GOT3 (cell line): ENCODE measurements at regions not wholly inside any gene's neighbourhood (a gene's known extent, or its start where the extent isn't known, plus 50 kb on each side); places are given as distances from the start of the nearest gene placed in this dataset.
"Not testable (repeated sequence)": the region's sequence is repeated elsewhere in the genome, so short reads cannot be mapped to it uniquely, and the experiment has no call there.

Source experiments
- DNase-seq: peaks from one replicate; lab custom pipeline; 2025; ENCODE audit warnings: mixed read lengths; lab: John Stamatoyannopoulos, UW

DNA sequence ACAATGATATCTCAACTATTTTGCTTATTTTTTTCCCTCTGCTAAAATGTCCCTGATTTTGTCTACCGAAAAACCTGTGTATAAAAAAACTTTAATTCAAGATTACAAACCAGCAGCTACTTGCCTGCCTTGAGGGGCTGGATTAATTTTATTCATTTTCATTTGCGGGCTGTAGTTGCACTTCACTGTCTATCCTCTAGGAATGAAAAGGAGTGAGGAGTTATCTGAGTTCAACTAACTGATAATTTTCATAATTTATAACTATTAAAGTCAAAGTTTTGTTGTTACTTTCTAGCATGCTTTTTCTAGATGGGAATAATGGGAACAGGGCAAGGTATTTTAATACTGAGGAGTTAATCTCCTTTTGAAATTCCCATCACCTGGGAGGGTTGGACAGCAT is 50.3 kb upstream of the AGTPBP1 start:
- not testable (repeated sequence) for DNase-seq

DNA sequence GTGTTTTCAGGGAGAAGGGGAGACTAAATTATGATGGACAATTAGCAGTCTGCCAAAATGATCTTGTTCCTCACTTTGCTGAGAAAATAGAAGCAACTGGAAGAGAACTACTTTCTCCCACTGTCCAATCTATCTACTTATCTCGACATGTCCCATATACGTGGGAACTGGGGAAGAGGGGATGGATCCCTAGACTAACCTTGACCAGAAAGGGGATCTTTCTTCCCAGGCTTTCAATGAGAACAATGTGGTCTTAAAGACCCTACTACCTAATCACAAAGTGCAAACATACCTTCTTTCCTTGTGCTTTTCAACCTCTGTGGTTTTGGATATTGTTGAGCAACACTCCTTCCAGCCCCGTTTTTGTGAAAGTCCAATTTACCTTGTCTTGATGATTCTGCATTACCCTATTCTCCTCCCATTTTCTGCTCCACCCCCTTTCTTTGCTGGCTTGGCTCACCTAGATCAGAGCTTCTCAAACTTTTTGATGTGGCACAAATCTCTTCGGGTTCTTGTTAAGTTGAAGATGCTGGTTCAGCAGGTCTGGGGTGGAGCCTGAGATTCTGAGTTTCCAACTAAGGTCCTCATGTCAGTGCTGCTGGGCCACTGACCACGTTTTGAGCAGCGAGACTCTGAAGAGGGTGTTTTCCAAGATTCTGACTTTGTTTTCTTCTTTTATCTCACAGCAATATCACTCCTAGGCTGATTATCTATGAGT is 61.4 kb upstream of the AGTPBP1 start:
- not testable (repeated sequence) for DNase-seq

DNA sequence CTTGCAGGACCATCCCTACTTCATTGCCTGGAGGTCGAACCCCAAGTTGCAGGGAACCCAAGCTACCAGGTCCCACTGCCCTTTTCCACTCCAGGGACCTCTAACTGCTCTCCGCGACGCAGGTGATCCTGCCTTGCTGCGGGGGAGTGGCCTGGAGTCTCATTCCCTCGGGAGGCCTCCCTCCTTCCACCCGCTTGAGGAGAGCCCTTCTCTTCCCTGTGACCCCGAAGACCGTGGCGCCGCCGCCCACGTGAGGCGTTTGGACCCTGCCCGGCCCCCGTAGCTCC is 63.0 kb upstream of the AGTPBP1 start:
- DNase-seq, result not testable (repeated sequence)

DNA sequence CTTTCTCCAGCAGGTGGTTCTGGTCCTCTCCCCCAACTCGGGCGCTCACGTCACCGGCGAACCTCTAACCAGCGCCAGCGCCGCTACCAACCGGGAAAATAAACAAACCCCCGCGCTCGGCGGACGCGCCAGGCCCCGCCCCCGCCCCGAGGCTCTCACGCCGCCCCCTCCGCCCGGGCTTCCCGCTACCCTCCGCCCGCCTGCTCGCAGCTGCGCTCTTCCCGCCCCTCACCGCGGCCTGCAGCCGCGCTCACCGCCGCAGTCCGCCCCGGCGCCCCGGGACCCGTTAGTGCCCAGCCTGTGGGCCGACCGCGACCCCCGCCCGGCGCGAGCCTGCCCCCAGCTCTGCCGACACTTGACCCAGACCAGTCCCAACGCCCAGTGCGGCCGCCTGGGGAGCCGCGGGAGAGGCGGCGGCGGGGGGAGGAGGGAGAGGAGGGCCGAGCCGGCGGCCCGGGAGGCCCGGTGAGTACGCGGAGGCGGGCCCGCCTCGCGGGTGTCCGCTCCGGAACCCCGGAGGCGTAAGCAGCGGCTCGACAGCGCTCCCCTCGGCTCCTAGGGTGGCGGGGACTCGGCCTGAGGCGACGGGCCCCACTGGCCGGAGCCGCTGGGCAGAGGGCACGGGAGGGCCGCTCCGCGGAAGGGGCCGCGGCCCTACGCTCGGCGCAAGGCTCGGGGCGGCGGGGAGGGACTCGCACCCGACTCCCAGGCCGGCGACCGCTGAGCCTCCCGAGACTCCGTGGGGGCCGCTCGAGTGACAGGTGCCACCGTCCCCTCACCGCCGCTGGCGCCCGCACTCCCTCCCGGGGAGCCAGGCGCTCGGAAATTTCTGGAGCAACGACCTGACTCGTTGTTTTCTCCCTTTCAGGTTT is 63.6 kb upstream of the AGTPBP1 start:
- DNase-seq, result peak; percentile 10

DNA sequence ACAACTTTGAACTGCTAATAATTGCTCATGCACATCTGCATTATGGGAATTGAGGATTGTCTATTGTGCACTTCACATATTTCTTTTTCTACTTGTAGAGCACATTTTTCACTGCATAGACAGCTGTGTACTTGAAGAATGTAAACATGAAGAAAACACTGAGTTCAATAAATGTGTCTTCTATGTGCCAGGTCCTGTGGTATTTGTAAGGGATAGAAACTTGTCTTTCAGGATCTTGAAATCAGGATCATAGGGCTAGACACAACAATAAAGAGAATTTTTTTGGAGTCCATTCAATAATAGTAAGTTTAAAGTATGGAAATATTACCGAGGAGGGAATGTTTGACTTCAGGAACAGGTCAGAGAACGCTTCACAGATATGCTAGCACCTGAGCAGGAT is 66.6 kb upstream of the AGTPBP1 start:
- DNase-seq, result not testable (repeated sequence)

DNA sequence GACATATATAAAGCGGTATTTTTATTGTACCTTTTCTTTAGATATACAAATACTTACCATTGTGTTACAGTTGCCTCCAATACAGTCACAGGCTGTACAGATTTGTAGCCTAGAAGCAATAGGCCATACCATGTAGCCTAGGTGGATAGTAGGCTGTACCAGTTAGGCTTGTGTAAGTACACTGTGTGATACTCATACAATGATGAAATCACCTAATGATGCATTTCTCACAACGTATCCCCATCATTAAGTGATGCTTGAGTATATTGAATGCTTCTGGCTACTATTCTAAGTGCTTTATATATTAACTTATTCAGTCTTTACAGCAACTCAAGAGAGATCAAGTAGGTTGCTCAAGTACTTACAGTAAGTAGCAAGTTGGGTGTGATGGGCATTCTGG is 71.6 kb upstream of the AGTPBP1 start:
- DNase-seq, result not testable (repeated sequence)

DNA sequence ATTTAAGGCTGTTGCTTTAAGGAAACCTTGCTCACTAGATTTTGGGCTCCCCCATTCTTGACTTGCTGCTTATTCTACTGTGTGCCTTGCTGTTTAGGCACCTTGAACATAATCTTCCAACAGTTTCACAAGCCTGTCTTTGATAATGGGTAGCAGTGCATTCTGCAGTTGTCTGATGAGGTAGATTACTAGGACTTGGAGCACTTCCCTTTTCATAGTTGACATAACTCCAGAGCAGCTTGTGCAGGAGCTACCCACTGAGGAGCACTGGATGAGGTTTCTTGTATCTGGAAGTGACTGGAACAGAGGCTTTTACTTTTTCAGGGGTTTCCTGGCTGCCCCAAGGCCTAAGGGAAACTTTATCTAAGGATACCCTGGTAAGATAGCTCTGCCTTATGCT is 73.0 kb upstream of the AGTPBP1 start:
- DNase-seq, result not testable (repeated sequence)

DNA sequence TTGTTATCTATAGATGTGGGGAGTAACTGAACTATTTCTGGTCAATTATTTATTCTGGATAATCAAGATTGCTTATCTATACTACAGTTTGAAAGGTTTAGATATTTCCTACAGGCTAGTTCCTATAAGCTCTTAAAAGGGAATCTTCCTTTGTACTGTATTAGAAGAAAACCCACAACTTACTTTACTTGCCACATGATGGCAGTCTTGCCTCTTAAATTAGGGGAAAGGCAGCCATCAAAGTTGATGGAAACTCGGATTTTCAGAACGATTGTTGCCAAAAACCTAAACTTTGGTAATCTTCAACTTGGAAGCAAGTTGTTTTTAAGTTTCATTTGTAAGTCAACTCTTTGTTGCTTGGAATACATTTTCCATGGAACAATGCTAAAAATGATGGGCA is 77.2 kb upstream of the AGTPBP1 start:
- DNase-seq, result not testable (repeated sequence)

DNA sequence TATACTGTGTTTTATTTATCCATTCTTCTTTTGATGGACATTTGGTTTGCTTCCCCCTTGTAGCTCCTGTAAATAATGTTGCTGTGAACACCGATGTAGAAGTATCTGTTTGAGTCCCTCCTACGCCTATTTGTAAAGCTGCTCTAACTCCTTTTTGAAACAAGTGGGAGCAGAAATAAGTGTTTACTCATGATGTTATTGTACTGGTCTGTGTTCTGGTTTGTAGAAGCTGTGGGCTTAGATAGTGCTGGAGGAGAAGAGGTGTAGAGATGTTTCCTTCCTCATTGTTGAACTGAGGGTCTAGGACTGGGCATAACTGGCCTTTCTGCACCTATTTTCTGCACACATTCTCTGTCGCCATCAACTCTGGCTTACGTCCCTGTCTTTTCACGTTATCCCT is 78.8 kb upstream of the AGTPBP1 start:
- DNase-seq, result not testable (repeated sequence)

DNA sequence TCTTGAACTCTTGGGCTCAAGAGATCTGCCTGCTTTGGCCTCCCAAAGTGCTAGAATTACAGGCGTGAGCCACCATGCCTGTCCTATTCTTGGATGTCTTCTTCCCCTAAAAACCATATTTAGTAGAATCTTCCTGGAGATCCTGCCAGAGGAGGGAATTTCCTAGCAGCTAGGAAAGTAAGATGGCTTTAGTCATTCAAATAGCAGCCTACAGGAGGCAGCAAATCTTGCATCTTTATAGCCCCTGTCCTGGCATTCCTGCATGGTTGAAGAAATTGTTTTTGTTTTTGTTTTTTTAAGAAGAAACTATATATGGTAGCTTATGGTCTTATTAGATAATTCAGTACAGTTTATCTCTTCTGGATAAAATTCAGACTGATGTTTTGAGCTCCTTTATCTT is 83.2 kb upstream of the AGTPBP1 start:
- not testable (repeated sequence) for DNase-seq

DNA sequence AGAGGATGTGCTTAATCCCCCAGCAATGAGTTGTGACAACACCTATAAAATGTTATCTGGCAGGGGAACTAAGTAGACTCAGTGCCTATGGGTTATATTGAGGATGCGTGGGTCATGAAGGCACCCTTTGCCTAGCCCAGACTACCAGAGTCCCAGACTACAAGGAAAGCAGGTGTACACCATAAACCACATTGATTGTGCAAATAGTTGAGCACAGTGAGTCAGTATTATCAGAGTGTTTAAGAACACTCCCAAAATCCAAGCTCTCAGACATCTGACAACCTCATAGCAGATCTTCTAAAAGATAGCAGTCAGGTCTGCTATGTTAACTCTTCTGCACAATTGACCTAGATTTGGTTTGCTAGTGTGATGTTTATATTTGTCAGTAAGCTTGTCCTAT is 92.8 kb upstream of the AGTPBP1 start:
- not testable (repeated sequence) for DNase-seq

DNA sequence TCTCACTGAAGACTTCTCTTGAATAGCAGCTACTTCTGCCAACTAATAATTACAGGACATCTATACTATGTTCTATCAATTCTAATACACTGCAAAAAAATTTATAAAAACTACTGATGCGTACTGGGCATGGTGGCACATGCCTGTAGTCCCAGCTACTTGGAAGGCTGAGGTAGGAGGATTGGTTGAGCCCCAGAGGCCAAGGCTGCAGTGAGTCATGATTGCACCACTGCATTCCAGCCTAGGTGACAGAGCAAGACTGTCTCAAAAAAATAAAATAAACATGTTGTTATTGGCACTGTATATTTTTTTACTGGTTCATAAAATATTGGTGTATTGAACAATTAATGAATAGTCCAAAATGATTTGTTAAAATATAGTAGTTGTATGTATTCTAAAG is 97.0 kb upstream of the NAA35 start:
- not testable (repeated sequence) for DNase-seq

DNA sequence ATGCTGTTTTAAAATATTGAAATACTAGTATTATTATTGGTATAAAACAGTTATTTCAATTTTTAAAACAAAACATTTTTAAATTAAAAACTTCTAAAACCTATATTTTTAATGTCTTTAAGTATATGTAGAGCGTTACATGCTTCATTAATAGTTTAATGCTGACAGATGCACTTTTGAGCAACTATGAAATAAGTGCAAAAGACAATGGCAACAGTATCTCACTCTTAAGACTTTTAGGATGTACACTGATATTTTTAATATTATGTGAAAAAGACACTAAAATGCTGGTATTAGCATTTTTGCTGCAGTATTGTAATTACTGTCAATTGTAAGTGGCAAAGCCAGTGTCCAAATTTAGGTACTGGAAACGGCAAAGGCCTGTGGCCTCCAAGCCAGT is 93.2 kb upstream of the NAA35 start:
- not testable (repeated sequence) for DNase-seq

DNA sequence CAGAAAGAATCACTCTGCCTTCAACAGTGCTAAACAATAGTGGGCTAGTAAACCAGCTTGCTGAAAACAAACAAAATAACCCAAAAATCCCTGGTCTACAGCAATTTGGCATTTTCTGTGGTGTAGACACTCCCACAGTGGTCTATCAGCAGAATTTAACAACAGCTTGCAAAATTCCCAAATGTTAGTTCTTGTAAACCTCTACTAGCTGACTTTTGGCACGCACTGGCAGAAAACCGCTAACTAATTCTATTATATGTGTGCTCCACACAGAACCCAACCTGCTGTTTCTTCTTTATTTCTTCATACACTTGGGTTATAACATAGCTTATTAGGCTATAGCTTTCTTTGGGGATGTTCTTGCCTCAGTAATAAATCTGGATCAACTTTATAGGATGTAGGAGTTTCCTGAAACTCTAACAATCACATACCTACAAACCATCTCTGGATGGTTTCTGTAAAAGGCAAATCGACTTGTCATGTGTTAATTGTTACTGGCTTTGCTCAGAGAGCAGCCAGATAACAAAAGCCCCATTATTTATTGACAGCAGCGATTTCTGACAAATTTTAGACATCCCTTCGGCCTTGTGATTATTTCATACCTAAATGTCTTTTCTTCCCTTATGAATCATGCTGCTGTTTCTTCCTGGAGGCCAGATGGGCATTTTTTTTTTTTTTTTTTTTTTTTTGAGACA is 82.7 kb upstream of the NAA35 start:
- no peak for DNase-seq

DNA sequence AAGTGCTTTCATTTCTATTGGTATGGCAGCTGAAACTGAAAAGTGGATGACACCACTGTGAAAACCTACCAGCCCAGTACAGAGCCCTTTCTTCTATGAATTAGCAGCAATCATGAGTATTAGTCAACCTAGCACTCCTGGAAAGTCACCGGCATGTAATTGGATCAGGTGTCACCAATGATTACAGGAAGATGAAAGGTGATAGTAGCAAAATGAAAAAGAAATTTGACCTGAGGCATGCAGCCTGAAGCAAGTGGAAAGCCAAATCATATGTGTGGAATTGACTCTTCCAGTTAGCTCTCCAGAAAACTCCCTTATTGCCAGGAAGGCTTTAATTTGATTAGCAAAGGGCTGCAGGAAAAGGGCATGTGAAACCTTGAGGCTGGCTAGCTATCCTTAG is 81.2 kb upstream of the NAA35 start:
- no peak for DNase-seq

DNA sequence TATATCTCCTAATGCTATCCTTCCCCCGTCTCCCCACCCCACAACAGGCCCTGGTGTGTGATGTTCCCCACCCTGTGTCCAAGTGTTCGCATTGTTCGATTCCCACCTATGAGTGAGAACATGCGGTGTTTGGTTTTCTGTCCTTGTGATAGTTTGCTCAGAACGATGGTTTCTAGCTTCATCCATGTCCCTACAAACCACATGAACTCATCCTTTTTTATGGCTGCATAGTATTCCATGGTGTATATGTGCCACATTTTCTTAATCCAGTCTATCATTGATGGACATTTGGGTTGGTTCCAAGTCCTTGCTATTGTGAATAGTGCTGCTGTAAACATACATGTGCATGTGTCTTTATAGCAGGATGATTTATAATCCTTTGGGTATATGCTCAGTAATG is 79.1 kb upstream of the NAA35 start:
- DNase-seq, result not testable (repeated sequence)

DNA sequence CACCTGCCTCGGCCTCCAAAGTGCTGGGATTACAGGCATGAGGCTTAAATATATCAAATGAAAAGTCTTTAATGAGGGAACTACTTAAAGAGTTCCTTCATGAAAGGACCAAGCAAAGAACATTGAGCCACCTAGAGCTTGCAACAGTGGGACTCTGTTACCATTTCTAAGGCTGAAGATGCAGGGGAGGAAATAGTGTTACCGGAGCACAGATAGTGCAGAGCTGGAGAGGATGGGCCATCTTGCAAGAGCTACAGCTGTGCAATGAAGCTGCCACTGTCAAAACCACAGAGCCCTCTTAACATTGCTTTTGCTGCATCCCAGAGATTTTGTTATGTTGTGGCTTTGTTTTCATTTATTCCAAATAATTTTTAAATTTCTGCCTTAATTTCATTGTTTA is 77.1 kb upstream of the NAA35 start:
- no peak for DNase-seq

DNA sequence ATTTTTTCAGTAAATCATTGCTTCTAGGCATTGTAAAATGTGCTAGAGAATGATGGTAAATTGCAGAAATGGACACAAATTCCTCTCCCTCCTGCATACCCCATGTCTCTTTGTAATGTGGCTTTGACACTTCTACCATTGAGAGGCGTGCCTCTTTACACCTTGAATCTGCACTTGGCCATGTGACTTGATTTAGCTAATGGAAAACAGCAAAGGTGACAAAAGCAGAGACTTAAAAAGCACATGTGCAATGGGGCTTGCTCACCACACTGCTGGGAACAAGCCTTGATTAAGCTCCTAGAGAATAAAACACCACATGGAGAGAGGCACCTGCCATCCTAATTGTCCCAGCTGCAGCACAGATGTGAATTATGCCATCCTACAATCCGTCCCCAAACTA is 69.9 kb upstream of the NAA35 start:
- no peak for DNase-seq

DNA sequence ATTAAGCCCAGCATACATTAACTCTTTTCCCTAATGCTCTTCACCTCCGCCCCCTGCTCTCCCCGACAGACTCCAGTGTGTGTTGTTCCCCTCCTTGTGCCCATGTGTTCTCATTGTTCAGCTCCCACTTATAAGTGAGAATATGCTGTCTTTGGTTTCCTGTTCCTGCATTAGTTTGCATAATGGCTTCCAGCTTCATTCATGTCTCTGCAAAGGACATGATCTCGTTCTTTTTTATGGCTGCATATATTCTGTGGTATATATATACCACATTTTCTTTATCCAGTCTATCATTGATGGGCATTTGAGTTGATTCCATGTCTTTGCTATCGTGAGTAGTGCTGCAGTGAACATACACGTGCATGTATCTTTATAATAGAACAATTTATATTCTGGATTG is 69.3 kb upstream of the NAA35 start:
- DNase-seq, result not testable (repeated sequence)

DNA sequence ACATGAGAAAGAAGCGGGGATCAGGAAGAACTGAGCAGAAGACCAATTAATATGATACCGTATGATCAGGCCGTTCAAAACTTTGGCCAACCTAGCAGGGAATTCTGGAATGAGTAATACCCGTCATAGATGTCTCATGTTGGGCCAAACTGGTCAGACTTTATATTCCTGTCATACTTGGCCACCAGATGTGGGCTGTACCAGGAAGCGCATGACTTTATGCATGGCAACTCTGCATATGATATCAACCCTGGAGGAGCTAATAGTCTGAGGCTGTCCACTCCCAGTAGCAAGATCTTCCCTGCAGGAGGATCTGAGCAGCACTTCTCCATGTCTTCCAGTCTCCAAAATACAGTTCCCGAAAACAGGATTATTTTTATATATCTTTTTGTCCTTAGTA is 68.5 kb upstream of the NAA35 start:
- no peak for DNase-seq

DNA sequence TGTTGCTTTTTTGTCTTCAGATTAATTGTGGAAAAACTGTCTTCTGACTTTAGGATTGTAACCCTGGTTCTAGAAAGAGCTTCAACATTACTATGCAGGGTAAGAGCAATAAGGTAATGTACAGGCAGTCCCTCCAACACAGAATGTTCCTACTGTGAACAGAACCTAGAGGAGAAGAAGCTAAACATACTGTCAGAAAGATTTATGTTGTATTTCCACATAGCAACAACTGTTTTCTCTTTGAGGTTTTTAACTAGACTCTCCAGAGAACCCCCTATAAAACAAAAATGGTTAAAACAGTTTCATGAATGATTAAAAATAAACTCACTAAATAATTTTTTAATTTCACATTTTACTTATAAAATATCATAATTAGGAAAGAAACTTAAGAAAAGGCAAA is 64.3 kb upstream of the NAA35 start:
- DNase-seq, result no peak

DNA sequence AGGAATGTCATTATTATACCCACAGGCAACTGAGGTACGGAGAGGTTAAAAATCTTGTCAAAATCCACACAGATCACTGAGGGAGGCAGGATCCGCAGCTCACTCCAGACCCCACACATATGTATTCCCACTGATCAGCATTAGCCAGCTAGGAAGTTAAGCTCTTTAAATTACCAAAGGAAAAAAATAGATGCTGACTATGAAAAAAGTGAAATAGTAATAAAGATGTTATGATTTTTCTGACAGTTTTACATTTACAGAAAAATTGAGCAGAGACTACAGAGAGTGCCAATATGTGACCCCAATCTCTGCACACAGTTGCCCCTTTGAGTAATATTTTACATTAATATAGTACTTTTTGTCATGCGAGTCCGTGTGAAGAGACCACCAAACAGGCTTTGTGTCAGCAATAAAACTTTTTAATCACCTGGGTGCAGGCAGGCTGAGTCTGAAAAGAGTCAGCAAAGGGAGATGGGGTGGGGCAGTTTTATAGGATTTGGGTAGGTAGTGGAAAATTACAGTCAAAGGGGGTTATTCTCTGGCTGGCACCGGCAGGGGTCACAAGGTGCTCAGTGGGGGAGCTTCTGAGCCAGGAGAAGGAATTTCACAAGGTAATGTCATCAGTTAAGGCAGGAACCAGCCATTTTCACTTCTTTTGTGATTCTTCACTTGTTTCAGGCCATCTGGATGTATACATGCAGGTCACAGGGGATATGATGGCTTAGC is 61.9 kb upstream of the NAA35 start:
- DNase-seq, result not testable (repeated sequence)
